Omental fat pad (tissue), 3 donors: ENCODE measurements at regions not wholly inside any gene's neighbourhood (a gene's known extent, or its start where the extent isn't known, plus 50 kb on each side); places are given as distances from the start of the nearest gene placed in this dataset.

Experiments used
- ATAC-seq: fragments of 150-250 bp; one replicate; pipeline ENCODE4 v1.9.1; 2016; ENCODE audit warnings: mild to moderate bottlenecking, moderate library complexity; ENCODE audit not compliant: low FRiP score
- DNase-seq: peaks from one replicate; pipeline ENCODE4 v3.0.0-alpha.2; 2019; ENCODE audit warnings: low spot score
- CTCF ChIP-seq, 3 donors: fragments of 450-650 bp; IDR thresholded peaks; one replicate each; pipeline ENCODE4 v1.5.1; 2016 to 2017; ENCODE audit warnings: antibody characterized with exemption in 3 of 3, mild to moderate bottlenecking in 3 of 3, moderate library complexity in 2 of 3

GRCh38 chr11:109343242-109343641 lies 78.7 kb upstream of the C11orf87 start:
- DNase-seq = no peak

GRCh38 chr11:109347304-109347703 lies 74.7 kb upstream of the C11orf87 start:
- no peak for ATAC-seq
- DNase-seq = no peak
- TF ChIP-seq CTCF (IDR thresholded peaks at IDR 0.05) = no peak

More at GRCh38 chr11:109343242-109343641, 78.7 kb upstream of the C11orf87 start:
- ATAC-seq = no peak
- no peak for TF ChIP-seq CTCF (IDR thresholded peaks at IDR 0.05)

GRCh38 chr11:109349276-109350080 lies 72.5 kb upstream of the C11orf87 start:
- DNase-seq (no peak), ATAC-seq (no peak)
- TF ChIP-seq CTCF (IDR thresholded peaks at IDR 0.05) = no peak

GRCh38 chr11:109350091-109350490 lies 71.9 kb upstream of the C11orf87 start:
- ATAC-seq (no peak), DNase-seq (no peak)
- TF ChIP-seq CTCF (IDR thresholded peaks at IDR 0.05) = no peak

- no peak for TF ChIP-seq CTCF (IDR thresholded peaks at IDR 0.05)
- DNase-seq = no peak
- no peak for ATAC-seq
Measured at GRCh38 chr11:109362059-109362458, 59.9 kb upstream of the C11orf87 start.

- no peak for TF ChIP-seq CTCF (IDR thresholded peaks at IDR 0.05)
- DNase-seq (no peak), ATAC-seq (no peak)
Measured at GRCh38 chr11:109363682-109364081, 58.3 kb upstream of the C11orf87 start.

GRCh38 chr11:109364851-109365250 lies 57.1 kb upstream of the C11orf87 start:
- DNase-seq (no peak), ATAC-seq (no peak)
- TF ChIP-seq CTCF (IDR thresholded peaks at IDR 0.05) = no peak
